Neuron (in vitro differentiated cells): ENCODE measurements at regions not wholly inside any gene's neighbourhood (a gene's known extent, or its start where the extent isn't known, plus 50 kb on each side); places are given as distances from the start of the nearest gene placed in this dataset.

Source experiments
- H2AFZ ChIP-seq: one replicate; pipeline ENCODE4 v1.6.1; 2013; ENCODE audit warnings: low read depth, mild to moderate bottlenecking, inconsistent platforms, low read length, moderate library complexity
- H3K27me3 ChIP-seq: one replicate; pipeline ENCODE4 v1.6.1; 2013; ENCODE audit warnings: low read length; ENCODE audit not compliant: insufficient read depth
- H3K36me3 ChIP-seq: one replicate; pipeline ENCODE4 v1.6.1; 2013; ENCODE audit warnings: low read length; ENCODE audit not compliant: insufficient read depth
- H3K4me1 ChIP-seq: one replicate; pipeline ENCODE4 v1.6.1; 2013; ENCODE audit warnings: low read length; ENCODE audit not compliant: insufficient read depth
- H3K4me3 ChIP-seq: 2 replicates; pipeline ENCODE4 v1.5.1; 2013; ENCODE audit warnings: mild to moderate bottlenecking, low read length, moderate library complexity
- H3K9me3 ChIP-seq: one replicate; pipeline ENCODE4 v1.6.1; 2013; ENCODE audit warnings: low read length

GRCh38 chr14:66119606-66120231 lies 366.5 kb upstream of the CCDC196 start:
- H3K4me1 ChIP-seq: peaks cover 12% of the 10 kb centered on the region
- no peaks in the 10 kb centered on the region for H3K36me3 ChIP-seq
- H2AFZ ChIP-seq: no peak overlapping the region

GRCh38 chr14:66120402-66120801 lies 365.8 kb upstream of the CCDC196 start:
- H2AFZ ChIP-seq: no peak overlapping the region
- no peaks in the 10 kb centered on the region for H3K9me3 ChIP-seq
- no peaks in the 10 kb centered on the region for H3K27me3 ChIP-seq
- H3K4me1 ChIP-seq: peaks cover 12% of the 10 kb centered on the region
- no peaks in the 10 kb centered on the region for H3K36me3 ChIP-seq
- no peak overlapping the region for H3K4me3 ChIP-seq

More at GRCh38 chr14:66119606-66120231, 366.5 kb upstream of the CCDC196 start:
- Histone ChIP-seq H3K9me3 (no peaks in the 10 kb centered on the region), H3K27me3 (no peaks in the 10 kb centered on the region), H3K4me3 (no peak overlapping the region)

GRCh38 chr14:66121859-66122258 lies 364.3 kb upstream of the CCDC196 start:
- H3K4me1 ChIP-seq: no peaks in the 10 kb centered on the region
- no peaks in the 10 kb centered on the region for H3K27me3 ChIP-seq
- H3K36me3 ChIP-seq: no peaks in the 10 kb centered on the region
- H3K9me3 ChIP-seq: no peaks in the 10 kb centered on the region
- H2AFZ ChIP-seq: no peak overlapping the region
- H3K4me3 ChIP-seq: no peak overlapping the region

- no peaks in the 10 kb centered on the region for H3K9me3 ChIP-seq
- no peaks in the 10 kb centered on the region for H3K36me3 ChIP-seq
- no peak overlapping the region for H3K4me3 ChIP-seq
- no peaks in the 10 kb centered on the region for H3K4me1 ChIP-seq
- H3K27me3 ChIP-seq: no peaks in the 10 kb centered on the region
- H2AFZ ChIP-seq: no peak overlapping the region
Observed at GRCh38 chr14:66129224-66129623, 356.9 kb upstream of the CCDC196 start.

GRCh38 chr14:66131111-66131510 lies 355.1 kb upstream of the CCDC196 start:
- Histone ChIP-seq H3K9me3 (no peaks in the 10 kb centered on the region), H3K4me1 (peaks cover 5% of the 10 kb centered on the region), H3K4me3 (no peak overlapping the region), H2AFZ (no peak overlapping the region), H3K27me3 (no peaks in the 10 kb centered on the region), H3K36me3 (no peaks in the 10 kb centered on the region)

GRCh38 chr14:66133666-66134065 lies 352.5 kb upstream of the CCDC196 start:
- H3K9me3 ChIP-seq: no peaks in the 10 kb centered on the region
- H3K27me3 ChIP-seq: no peaks in the 10 kb centered on the region
- peaks cover 5% of the 10 kb centered on the region for H3K4me1 ChIP-seq
- no peak overlapping the region for H2AFZ ChIP-seq
- no peaks in the 10 kb centered on the region for H3K36me3 ChIP-seq
- no peak overlapping the region for H3K4me3 ChIP-seq

GRCh38 chr14:66135831-66136230 lies 350.3 kb upstream of the CCDC196 start:
- Histone ChIP-seq H3K4me1 (peaks cover 7% of the 10 kb centered on the region), H2AFZ (no peak overlapping the region)

GRCh38 chr14:66137081-66137480 lies 349.1 kb upstream of the CCDC196 start:
- Histone ChIP-seq H3K36me3 (no peaks in the 10 kb centered on the region), H3K4me3 (no peak overlapping the region), H3K9me3 (no peaks in the 10 kb centered on the region), H3K27me3 (no peaks in the 10 kb centered on the region), H2AFZ (no peak overlapping the region), H3K4me1 (peaks cover 7% of the 10 kb centered on the region)

More at GRCh38 chr14:66135831-66136230, 350.3 kb upstream of the CCDC196 start:
- Histone ChIP-seq H3K27me3 (no peaks in the 10 kb centered on the region), H3K9me3 (no peaks in the 10 kb centered on the region), H3K4me3 (no peak overlapping the region), H3K36me3 (no peaks in the 10 kb centered on the region)

- Histone ChIP-seq H3K4me1 (peaks cover 7% of the 10 kb centered on the region), H3K36me3 (no peaks in the 10 kb centered on the region), H3K4me3 (no peak overlapping the region), H3K9me3 (no peaks in the 10 kb centered on the region), H3K27me3 (no peaks in the 10 kb centered on the region), H2AFZ (no peak overlapping the region)
Observed at GRCh38 chr14:66139432-66139831, 346.7 kb upstream of the CCDC196 start.

- H2AFZ ChIP-seq: no peak overlapping the region
- no peaks in the 10 kb centered on the region for H3K36me3 ChIP-seq
- H3K4me3 ChIP-seq: no peak overlapping the region
- no peaks in the 10 kb centered on the region for H3K9me3 ChIP-seq
- H3K4me1 ChIP-seq: peaks cover 7% of the 10 kb centered on the region
- H3K27me3 ChIP-seq: no peaks in the 10 kb centered on the region
Observed at GRCh38 chr14:66140213-66140918, 345.8 kb upstream of the CCDC196 start.

- Histone ChIP-seq H3K4me3 (no peak overlapping the region), H3K27me3 (no peaks in the 10 kb centered on the region), H2AFZ (no peak overlapping the region)
Observed at GRCh38 chr14:66140963-66141362, 345.2 kb upstream of the CCDC196 start.

GRCh38 chr14:66141733-66142132 lies 344.4 kb upstream of the CCDC196 start:
- no peaks in the 10 kb centered on the region for H3K36me3 ChIP-seq
- no peak overlapping the region for H2AFZ ChIP-seq
- peaks cover 2% of the 10 kb centered on the region for H3K4me1 ChIP-seq
- H3K4me3 ChIP-seq: no peak overlapping the region
- no peaks in the 10 kb centered on the region for H3K27me3 ChIP-seq
- H3K9me3 ChIP-seq: no peaks in the 10 kb centered on the region

More at GRCh38 chr14:66140963-66141362, 345.2 kb upstream of the CCDC196 start:
- peaks cover 3% of the 10 kb centered on the region for H3K4me1 ChIP-seq
- H3K9me3 ChIP-seq: no peaks in the 10 kb centered on the region
- H3K36me3 ChIP-seq: no peaks in the 10 kb centered on the region

- Histone ChIP-seq H3K4me1 (peaks cover 2% of the 10 kb centered on the region), H3K36me3 (no peaks in the 10 kb centered on the region), H3K9me3 (no peaks in the 10 kb centered on the region), H3K4me3 (no peak overlapping the region), H2AFZ (no peak overlapping the region), H3K27me3 (no peaks in the 10 kb centered on the region)
Observed at GRCh38 chr14:66143387-66144112, 342.6 kb upstream of the CCDC196 start.
